HG02870 (cell line): ENCODE measurements at regions not wholly inside any gene's neighbourhood (a gene's known extent, or its start where the extent isn't known, plus 50 kb on each side); places are given as distances from the start of the nearest gene placed in this dataset.

Experiments used
- ATAC-seq: cut with Tn5 transposase; IDR thresholded peaks from one replicate; pipeline ENCODE4 v1.9.1; 2021; ENCODE audit warnings: mild to moderate bottlenecking, moderate library complexity; ENCODE audit not compliant: unreplicated experiment

- peak; percentile 17 for ATAC-seq
Observed at GRCh38 chr7:84336766-84337165, 142.2 kb upstream of the SEMA3A start.

DNA sequence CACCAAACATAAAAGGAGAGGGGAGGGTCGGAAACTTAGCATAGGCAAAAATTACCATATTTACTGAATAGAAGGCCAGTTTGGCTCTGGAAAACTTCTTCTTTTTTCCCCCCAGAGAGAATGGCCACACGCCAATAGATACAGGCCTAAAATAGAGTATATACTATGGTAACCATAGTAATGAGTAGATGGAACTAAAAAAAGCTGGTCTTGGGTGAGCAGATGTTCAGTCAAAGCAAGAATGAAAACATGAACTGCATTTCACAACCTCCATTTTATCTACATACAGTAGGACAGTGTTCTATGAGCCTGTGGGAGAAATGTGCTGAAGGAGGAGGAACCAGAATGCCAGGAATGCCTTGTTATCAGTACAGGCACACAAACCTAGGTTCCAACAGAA is 141.7 kb upstream of the SEMA3A start:
- ATAC-seq, result peak; percentile 81

DNA sequence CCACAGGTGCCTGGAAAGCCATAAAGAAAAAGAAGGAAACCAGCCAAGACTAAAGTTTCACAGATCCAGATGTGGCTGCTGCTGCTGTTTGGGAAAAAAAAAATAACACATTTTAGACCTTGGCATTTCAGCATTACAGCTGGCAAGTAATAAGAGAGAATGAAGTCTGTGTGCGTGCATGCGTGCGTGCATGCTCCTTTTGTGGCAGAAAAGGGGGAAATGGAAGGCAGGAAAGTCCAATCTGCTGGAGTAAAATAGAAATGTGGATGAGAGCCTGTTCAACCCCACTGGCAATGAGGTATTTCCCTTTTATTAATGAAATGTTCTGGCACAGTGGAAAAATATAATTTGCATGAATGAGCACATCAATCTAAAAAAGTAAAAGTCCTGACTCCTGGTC is 137.0 kb upstream of the SEMA3A start:
- ATAC-seq, result no peak

DNA sequence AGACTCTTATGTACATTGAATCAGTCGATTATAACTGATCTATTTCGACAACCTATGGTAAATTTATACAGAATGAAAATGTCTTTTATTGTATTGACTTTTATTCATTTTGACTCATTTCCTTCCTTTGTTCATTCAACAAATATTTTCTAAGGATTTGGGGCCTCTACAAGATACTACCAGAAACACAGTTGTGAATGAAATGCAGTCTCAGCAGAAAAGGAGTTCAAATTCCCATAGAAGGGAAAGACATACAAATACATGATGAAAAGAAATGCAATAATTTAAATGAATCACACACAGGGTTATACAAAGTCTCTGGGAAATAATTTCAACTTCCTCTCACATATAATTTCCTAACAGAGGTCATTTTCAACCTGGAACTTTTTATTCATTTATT is 134.0 kb upstream of the SEMA3A start:
- ATAC-seq, result no peak

DNA sequence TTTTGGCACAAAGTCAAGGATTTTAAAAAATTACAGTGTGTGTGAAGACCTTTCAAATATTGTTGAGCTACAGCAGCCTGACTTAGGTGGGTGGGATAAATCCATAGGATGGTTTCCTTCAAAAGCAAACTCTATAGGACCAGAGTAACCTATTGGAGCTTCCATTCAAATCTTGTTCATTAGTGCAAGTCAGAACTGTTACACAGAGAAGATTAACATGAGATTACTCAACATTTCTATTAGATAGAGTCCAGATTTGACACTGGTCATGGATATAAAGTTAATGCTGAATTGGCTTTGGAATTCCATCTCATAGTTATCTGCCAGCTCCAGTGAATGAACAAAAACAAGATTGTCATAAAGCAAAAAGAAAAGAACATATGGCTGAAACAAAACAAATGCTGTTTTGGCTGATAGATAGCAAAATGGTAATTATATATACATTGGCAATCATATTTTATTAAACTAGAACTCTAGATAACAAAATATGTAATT is 129.6 kb upstream of the SEMA3A start:
- no peak for ATAC-seq

DNA sequence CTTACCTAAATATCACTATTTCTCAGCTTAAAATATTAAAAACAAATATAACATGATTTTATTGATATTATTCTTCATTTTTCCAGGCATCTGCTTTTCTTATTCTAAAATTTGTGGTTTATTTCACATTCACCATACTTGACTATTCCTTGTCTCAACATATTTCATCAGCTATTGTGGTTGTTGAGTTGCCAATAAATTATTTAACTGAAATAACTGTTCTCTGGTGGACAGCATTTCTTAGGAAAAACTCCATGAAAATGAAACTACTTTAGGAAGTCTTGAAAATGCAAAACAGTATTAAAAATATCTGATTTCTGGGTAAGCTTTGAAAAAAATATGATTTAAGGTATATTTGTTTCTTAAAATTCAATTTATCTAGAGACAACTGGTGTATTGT is 122.9 kb upstream of the SEMA3A start:
- no peak for ATAC-seq

- ATAC-seq, result no peak
Observed at GRCh38 chr7:84314263-84314662, 119.7 kb upstream of the SEMA3A start.

- no peak for ATAC-seq
Observed at GRCh38 chr7:84304407-84304806, 109.8 kb upstream of the SEMA3A start.

GRCh38 chr7:84302949-84303348 is 108.4 kb upstream of the SEMA3A start:
- no peak for ATAC-seq

DNA sequence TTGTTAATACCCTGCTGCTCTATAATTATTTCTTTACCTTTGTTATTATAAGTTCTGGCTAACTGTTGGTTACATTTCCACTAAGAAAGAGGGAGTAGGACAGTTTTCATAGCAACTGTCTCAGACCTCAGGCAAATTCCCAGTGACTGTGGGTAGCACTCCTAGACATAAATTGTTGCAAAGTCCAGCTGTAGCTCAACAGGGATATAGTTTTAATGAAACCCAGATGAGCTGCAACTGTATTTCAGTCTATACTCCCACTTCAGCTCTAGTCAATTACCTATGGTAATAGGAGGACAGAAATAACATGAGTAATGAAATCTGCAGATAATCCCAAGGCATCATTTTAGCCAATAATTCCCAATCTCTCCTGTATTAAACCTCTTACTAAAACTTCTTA is 103.0 kb upstream of the SEMA3A start:
- ATAC-seq, result no peak

GRCh38 chr7:84294847-84295455 is 100.4 kb upstream of the SEMA3A start:
- ATAC-seq, result no peak

- ATAC-seq, result no peak
Observed at GRCh38 chr7:84294391-84294790, 99.8 kb upstream of the SEMA3A start.

DNA sequence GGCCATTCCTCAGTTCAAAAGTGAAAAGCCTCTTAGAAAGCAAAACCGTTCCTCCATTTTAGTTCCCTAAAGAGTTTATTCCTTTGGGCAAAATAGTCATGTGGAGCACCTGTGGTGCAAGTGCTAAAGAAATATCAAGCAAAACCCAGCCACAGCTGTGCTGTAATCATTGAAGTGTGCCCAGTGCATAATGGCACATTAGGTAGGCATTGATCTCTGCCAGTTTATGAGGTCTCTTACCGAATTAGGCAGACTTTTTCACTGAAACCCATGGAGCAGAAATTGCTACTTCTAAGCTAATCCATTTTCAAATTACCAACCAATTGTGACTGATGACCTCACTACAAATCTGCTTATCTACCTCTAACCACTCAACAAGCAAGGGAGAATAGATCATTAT is 97.2 kb upstream of the SEMA3A start:
- ATAC-seq, result no peak

DNA sequence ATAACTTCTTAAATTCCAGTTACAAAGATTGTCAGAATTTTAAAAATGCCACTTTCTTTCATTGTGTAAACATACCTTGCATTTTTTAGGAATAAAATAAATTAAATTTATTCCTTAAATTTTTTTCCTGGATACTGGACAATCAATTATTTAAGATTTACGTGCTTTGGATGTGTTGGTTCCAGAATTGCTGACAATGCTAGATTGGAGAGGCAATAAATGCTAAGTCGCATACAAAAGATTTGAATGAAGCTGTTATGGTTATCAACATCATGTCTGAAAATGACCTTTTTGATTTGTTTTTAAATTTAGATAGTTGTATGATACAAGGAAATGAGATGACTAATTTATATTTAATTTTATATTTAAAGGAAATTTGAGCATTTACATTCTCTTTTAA is 89.2 kb upstream of the SEMA3A start:
- no peak for ATAC-seq

DNA sequence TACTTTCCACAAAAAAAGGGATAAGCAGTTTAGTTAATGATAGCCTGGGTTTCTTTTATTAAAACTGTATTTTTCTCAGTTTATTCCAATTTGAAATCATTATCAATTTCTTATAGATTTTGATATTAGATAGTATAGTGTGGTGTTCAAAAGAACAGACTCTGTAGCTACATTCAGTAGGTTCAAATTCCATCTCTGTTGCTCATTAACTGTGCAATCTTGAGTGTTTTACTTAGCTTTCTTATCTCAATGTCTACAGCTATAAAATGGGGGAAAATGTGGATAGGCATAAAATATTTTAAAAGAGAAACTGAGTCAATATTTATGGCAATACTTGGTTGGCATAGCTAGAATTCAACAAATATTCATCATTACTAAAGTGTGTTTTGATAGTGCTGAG is 86.9 kb upstream of the SEMA3A start:
- no peak for ATAC-seq

DNA sequence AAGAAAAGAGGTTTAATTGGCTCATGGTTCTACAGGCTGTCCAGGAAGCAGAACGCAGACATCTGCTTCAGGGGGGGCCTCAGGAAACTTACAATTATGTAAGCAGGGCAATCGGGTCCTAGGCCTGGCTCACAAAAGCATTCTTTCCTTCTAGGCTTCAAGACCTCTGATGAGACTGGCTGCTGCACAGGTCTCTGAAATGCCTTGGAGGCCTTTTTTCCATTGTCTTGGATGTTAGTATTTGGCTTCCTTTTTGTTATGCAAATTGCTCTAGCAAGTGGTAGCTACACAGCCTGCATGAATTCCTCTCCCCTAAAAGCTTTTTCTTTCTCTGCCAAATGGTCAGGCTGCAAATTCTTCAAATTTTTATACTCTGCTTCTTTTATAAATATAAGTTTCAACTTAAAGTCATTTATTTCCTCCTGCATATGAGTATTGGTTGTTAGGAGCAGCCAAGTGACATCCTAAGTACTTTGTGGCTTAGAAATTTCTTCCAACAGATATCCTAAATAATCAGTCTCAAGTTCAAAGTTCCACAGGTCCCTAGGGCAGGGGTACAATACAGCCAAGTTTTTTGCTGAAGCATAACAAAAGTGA is 83.1 kb upstream of the SEMA3A start:
- ATAC-seq, result no peak

GRCh38 chr7:84274029-84274638 is 79.5 kb upstream of the SEMA3A start:
- no peak for ATAC-seq

DNA sequence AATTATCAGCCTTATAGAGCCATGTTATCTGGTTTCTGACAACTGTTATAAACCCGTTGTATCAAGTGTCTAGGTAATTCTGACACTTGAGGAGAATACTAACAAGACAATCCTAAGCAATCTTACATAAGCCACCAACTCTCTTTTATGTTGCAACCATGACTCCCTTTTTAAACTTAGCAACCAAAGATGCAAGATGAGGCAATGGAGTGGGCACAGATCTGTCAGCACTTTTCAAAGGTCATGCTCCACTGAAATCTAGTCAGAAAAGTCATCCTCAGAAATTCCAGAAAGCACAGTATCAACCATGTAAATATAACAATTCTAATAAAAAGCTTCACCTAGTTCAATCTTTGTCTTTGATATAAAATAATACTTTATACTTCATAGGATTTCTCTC is 77.0 kb upstream of the SEMA3A start:
- no peak for ATAC-seq

DNA sequence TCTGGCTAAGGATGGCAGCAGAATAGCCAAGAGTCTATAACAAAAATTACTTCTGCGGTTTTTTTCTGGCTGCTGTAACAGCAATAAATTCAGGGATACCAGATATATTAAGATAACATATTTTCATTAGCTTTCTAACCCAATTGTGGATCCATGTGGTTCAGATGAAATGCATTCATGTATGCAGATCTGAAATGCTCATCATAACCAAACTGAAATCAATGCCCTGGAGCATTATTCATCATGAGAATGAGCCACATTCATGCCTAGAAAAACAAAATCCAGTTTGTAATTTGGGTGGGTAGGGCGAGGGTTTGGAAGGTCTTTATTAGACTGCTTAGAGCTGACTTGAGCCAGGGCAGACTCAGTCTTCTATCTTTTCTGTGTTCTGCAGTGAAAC is 69.8 kb upstream of the SEMA3A start:
- no peak for ATAC-seq

DNA sequence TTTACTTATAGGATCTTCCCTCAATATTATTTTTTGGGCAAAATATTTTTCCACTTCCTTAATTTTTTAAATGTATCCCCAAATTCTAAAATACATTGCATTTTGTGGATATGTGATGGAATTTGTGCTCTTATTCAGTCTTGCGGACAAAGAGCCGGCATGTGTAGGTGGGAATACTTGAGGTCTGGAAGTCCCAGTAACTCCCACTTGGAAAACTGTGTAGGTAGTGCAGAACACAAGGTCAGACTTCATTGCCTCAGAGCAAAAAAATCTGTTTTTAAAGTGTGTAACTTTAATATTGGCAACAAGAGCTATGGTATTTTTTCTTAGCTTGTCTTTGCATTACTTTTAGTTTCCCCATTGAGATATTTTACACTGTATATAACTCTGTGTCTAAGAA is 68.5 kb upstream of the SEMA3A start:
- no peak for ATAC-seq

- ATAC-seq, result no peak
Observed at GRCh38 chr7:84261509-84261908, 66.9 kb upstream of the SEMA3A start.

GRCh38 chr7:84258628-84259027 is 64.0 kb upstream of the SEMA3A start:
- ATAC-seq, result no peak

DNA sequence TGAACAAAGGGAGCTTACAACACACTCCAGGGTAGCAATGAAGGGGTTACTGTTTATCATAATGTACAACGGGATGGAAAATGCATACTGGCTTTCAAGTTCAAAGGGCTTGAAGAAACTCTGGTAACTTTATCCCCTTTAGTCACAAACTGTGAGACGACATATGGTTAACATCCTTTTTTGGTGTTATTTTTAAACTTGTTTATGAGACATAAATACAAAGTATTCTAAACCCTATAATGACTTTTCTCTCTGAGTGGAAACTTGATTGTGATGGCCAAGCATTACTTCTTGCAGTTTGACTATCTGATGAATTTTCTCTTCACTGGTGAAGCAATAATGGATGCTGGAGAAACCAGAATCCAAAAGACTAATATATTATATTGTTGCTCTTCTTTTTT is 62.0 kb upstream of the SEMA3A start:
- ATAC-seq, result no peak
